OCI-LY1 (cell line): ENCODE measurements at regions not wholly inside any gene's neighbourhood (a gene's known extent, or its start where the extent isn't known, plus 50 kb on each side); places are given as distances from the start of the nearest gene placed in this dataset.

Source experiments
- H2AFZ ChIP-seq: fragments of 200-600 bp; sonication (generic), shearing (Covaris generic); 2 replicates; pipeline ENCODE4 v1.6.0; 2014; ENCODE audit warnings: antibody characterized with exemption, mild to moderate bottlenecking, low read length
- H3F3A ChIP-seq: fragments of 200-600 bp; sonication (generic), shearing (Covaris generic); 2 replicates; pipeline ENCODE4 v1.6.0; 2014; ENCODE audit warnings: mild to moderate bottlenecking, antibody characterized with exemption, low read length, moderate library complexity; ENCODE audit not compliant: insufficient read depth
- H3K27ac ChIP-seq: fragments of 200-600 bp; sonication (generic); 2 replicates; pipeline ENCODE4 v1.5.1; 2014; ENCODE audit warnings: low read length, mixed run types, mild to moderate bottlenecking, low read depth; ENCODE audit not compliant: poor library complexity, severe bottlenecking
- H3K27me3 ChIP-seq: fragments of 200-600 bp; sonication (generic); 2 replicates; pipeline ENCODE4 v1.6.0; 2014; ENCODE audit warnings: antibody characterized with exemption, mild to moderate bottlenecking, low read length, moderate library complexity; ENCODE audit not compliant: insufficient read depth
- H3K36me3 ChIP-seq: fragments of 200-600 bp; sonication (generic); 2 replicates; pipeline ENCODE4 v1.6.1; 2014; ENCODE audit warnings: mild to moderate bottlenecking, antibody characterized with exemption, low read length, moderate library complexity, mixed read lengths; ENCODE audit not compliant: insufficient read depth
- H3K4me1 ChIP-seq: fragments of 200-600 bp; sonication (generic); 2 replicates; pipeline ENCODE4 v1.5.1; 2014; ENCODE audit warnings: mild to moderate bottlenecking, low read length, moderate library complexity; ENCODE audit not compliant: insufficient read depth, severe bottlenecking
- H3K4me2 ChIP-seq: fragments of 200-600 bp; sonication (generic), shearing (Covaris generic); 2 replicates; pipeline ENCODE4 v1.6.1; 2014; ENCODE audit warnings: low read length
- H3K4me3 ChIP-seq: fragments of 200-600 bp; sonication (generic); 2 replicates; pipeline ENCODE4 v1.5.1; 2014; ENCODE audit warnings: low read length, low read depth, mild to moderate bottlenecking, mixed read lengths; ENCODE audit not compliant: poor library complexity, severe bottlenecking
- H3K79me2 ChIP-seq: fragments of 200-600 bp; shearing (Covaris generic); 2 replicates; pipeline ENCODE4 v1.6.1; 2016; ENCODE audit warnings: mixed run types, low read length, mixed read lengths; ENCODE audit not compliant: insufficient read depth
- H3K9ac ChIP-seq: fragments of 200-600 bp; sonication (generic), shearing (Covaris generic); 2 replicates; pipeline ENCODE4 v1.6.1; 2014; ENCODE audit warnings: mild to moderate bottlenecking, low read length, mixed read lengths
- H3K9me2 ChIP-seq: fragments of 200-600 bp; sonication (generic), shearing (Covaris generic); 2 replicates; pipeline ENCODE4 v1.6.1; 2014; ENCODE audit warnings: low read depth, mild to moderate bottlenecking, low read length, mixed read lengths
- H3K9me3 ChIP-seq: fragments of 200-600 bp; shearing (Covaris generic); 2 replicates; pipeline ENCODE4 v1.6.1; 2014; ENCODE audit warnings: low read length, mixed read lengths
- H4K20me1 ChIP-seq: fragments of 200-600 bp; sonication (generic), shearing (Covaris generic); 2 replicates; pipeline ENCODE4 v1.6.0; 2016; ENCODE audit warnings: mild to moderate bottlenecking, low read length; ENCODE audit not compliant: insufficient read depth
- CTCF ChIP-seq: fragments of 200-600 bp; sonication (generic), shearing (Covaris generic); IDR thresholded peaks from 2 replicates; pipeline ENCODE4 v1.5.1; 2017; ENCODE audit warnings: mild to moderate bottlenecking, antibody characterized with exemption, low read length, moderate library complexity, mixed read lengths
- EZH2 ChIP-seq: fragments of 200-600 bp; sonication (generic), shearing (Covaris generic); IDR thresholded peaks from 2 replicates; pipeline ENCODE4 v1.8.0; 2017; ENCODE audit warnings: borderline replicate concordance, mixed run types, mild to moderate bottlenecking, antibody characterized with exemption, low read length, moderate library complexity, mixed read lengths

GRCh38 chr4:177557416-177557815, 115.2 kb upstream of the AGA start:
- Histone ChIP-seq H3F3A (no peaks in the 10 kb centered on the region), H3K9me3 (no peaks in the 10 kb centered on the region)
- TF ChIP-seq CTCF (no peak), EZH2 (no peak)

GRCh38 chr4:177558995-177559394, 116.8 kb upstream of the AGA start:
- Histone ChIP-seq H3K9ac (no peak overlapping the region), H2AFZ (no peak overlapping the region), H3K4me3 (no peak overlapping the region), H3K4me1 (no peaks in the 10 kb centered on the region), H3K4me2 (no peak overlapping the region), H3K36me3 (no peaks in the 10 kb centered on the region), H3K27me3 (no peaks in the 10 kb centered on the region; the same call in 1 of the 2 replicates), H4K20me1 (no peaks in the 10 kb centered on the region), H3K9me3 (no peaks in the 10 kb centered on the region), H3K27ac (no peak overlapping the region), H3K9me2 (no peaks in the 10 kb centered on the region), H3F3A (no peaks in the 10 kb centered on the region), H3K79me2 (no peaks in the 10 kb centered on the region)
- TF ChIP-seq CTCF, result no peak
- no peak for TF ChIP-seq EZH2

More at GRCh38 chr4:177557416-177557815, 115.2 kb upstream of the AGA start:
- Histone ChIP-seq H3K36me3 (no peaks in the 10 kb centered on the region), H3K4me1 (no peaks in the 10 kb centered on the region), H3K9ac (no peak overlapping the region), H3K4me3 (no peak overlapping the region), H3K9me2 (no peaks in the 10 kb centered on the region), H3K27ac (no peak overlapping the region), H3K27me3 (no peaks in the 10 kb centered on the region; the same call in 1 of the 2 replicates), H2AFZ (no peak overlapping the region), H3K79me2 (no peaks in the 10 kb centered on the region), H3K4me2 (no peak overlapping the region), H4K20me1 (no peaks in the 10 kb centered on the region)

- H3K4me3 ChIP-seq, result no peak overlapping the region
- no peak overlapping the region for H3K4me2 ChIP-seq
- H3F3A ChIP-seq, result no peaks in the 10 kb centered on the region
- H3K9me3 ChIP-seq, result no peaks in the 10 kb centered on the region
- H3K36me3 ChIP-seq, result no peaks in the 10 kb centered on the region
- H3K9ac ChIP-seq, result no peak overlapping the region
- TF ChIP-seq EZH2, result no peak
- no peak for TF ChIP-seq CTCF
- H3K27me3 ChIP-seq, result no peaks in the 10 kb centered on the region; the same call in 1 of the 2 replicates
- no peak overlapping the region for H3K27ac ChIP-seq
- H3K9me2 ChIP-seq, result no peaks in the 10 kb centered on the region
- no peaks in the 10 kb centered on the region for H4K20me1 ChIP-seq
- H3K4me1 ChIP-seq, result no peaks in the 10 kb centered on the region
- no peak overlapping the region for H2AFZ ChIP-seq
- H3K79me2 ChIP-seq, result no peaks in the 10 kb centered on the region
These were observed 119.9 kb upstream of the AGA start for GRCh38 chr4:177562163-177562562.
